HG03439 (cell line): ENCODE measurements at regions not wholly inside any gene's neighbourhood (a gene's known extent, or its start where the extent isn't known, plus 50 kb on each side); places are given as distances from the start of the nearest gene placed in this dataset.

Experiments used
- ATAC-seq: cut with Tn5 transposase; IDR thresholded peaks from one replicate; pipeline ENCODE4 v1.9.1; 2021; ENCODE audit warnings: mild to moderate bottlenecking, moderate library complexity; ENCODE audit not compliant: unreplicated experiment

- ATAC-seq: no peak
These were observed 78.9 kb upstream of the F3 start for GRCh38 chr1:94620345-94621031.

GRCh38 chr1:94619731-94620130 lies 78.2 kb upstream of the F3 start:
- no peak for ATAC-seq

- ATAC-seq: no peak
These were observed 76.6 kb upstream of the F3 start for GRCh38 chr1:94617957-94618739.

GRCh38 chr1:94617134-94617805 lies 75.7 kb upstream of the F3 start:
- ATAC-seq: no peak

GRCh38 chr1:94616506-94616905 lies 74.9 kb upstream of the F3 start:
- ATAC-seq: no peak

- ATAC-seq: no peak
These were observed 73.4 kb upstream of the F3 start for GRCh38 chr1:94614996-94615395.

GRCh38 chr1:94614168-94614815 lies 72.7 kb upstream of the F3 start:
- ATAC-seq: no peak

GRCh38 chr1:94612525-94613204 lies 71.1 kb upstream of the F3 start:
- no peak for ATAC-seq

GRCh38 chr1:94611681-94612475 lies 70.3 kb upstream of the F3 start:
- no peak for ATAC-seq

GRCh38 chr1:94609619-94610018 lies 68.1 kb upstream of the F3 start:
- no peak for ATAC-seq

GRCh38 chr1:94608852-94609530 lies 67.4 kb upstream of the F3 start:
- ATAC-seq: no peak

- no peak for ATAC-seq
These were observed 66.7 kb upstream of the F3 start for GRCh38 chr1:94608142-94608851.

GRCh38 chr1:94607398-94607797 lies 65.8 kb upstream of the F3 start:
- ATAC-seq: no peak

GRCh38 chr1:94606471-94606870 lies 64.9 kb upstream of the F3 start:
- no peak for ATAC-seq

- ATAC-seq: no peak
These were observed 62.1 kb upstream of the F3 start for GRCh38 chr1:94603663-94604062.

- no peak for ATAC-seq
These were observed 61.5 kb upstream of the F3 start for GRCh38 chr1:94602802-94603625.

GRCh38 chr1:94602316-94602715 lies 60.8 kb upstream of the F3 start:
- ATAC-seq: no peak

- no peak for ATAC-seq
These were observed 59.0 kb upstream of the F3 start for GRCh38 chr1:94600556-94600955.
